PC-3 (cell line): ENCODE measurements at regions not wholly inside any gene's neighbourhood (a gene's known extent, or its start where the extent isn't known, plus 50 kb on each side); places are given as distances from the start of the nearest gene placed in this dataset.

Experiments
- ATAC-seq: fragments of 200-7000 bp; cut with Tn5 transposase; 2 replicates; pipeline ENCODE4 v1.9.1; 2020; ENCODE audit warnings: mild to moderate bottlenecking, moderate library complexity
- BruUV-seq: library from RNA; stranded (reverse); fragments of 400-500 nt; replicated peaks from 2 replicates; lab custom pipeline; 2021; lab: Mats Ljungman, UMichigan
- CTCF ChIA-PET: fragments of 300-600 bp; sonication (Branson Sonifier 250); formaldehyde crosslinking; loops from one replicate; lab custom pipeline; 2022; ENCODE audit warnings: antibody characterized with exemption; lab: Charles Lee
- POLR2A ChIA-PET: fragments of 300-600 bp; sonication (Branson Sonifier 250); formaldehyde crosslinking; loops from one replicate; lab custom pipeline; 2022; ENCODE audit warnings: antibody characterized with exemption; ENCODE audit not compliant: unreplicated experiment; lab: Charles Lee
- DNase-seq: peaks from one replicate; pipeline ENCODE4 v3.0.0-alpha.2; 2015
- H2AFZ ChIP-seq: fragments of 300-600 bp; sonication (generic); 2 replicates; pipeline ENCODE4 v1.6.0; 2016; ENCODE audit warnings: antibody characterized with exemption, low read length
- H3F3A ChIP-seq: fragments of 300-600 bp; sonication (generic); one replicate; pipeline ENCODE4 v1.6.0; 2017; ENCODE audit warnings: antibody characterized with exemption, low read length, control low read depth, mild to moderate bottlenecking; ENCODE audit not compliant: unreplicated experiment
- H3K27ac ChIP-seq: fragments of 300-600 bp; sonication (generic); 2 replicates; pipeline ENCODE4 v1.5.1; 2016; ENCODE audit warnings: mild to moderate bottlenecking, low read length
- H3K27me3 ChIP-seq: fragments of 300-600 bp; sonication (generic); 2 replicates; pipeline ENCODE4 v1.6.1; 2016; ENCODE audit warnings: low read length, mixed read lengths
- H3K36me3 ChIP-seq: fragments of 300-600 bp; sonication (generic); 2 replicates; pipeline ENCODE4 v1.6.1; 2016; ENCODE audit warnings: low read depth, mixed run types, low read length, mixed read lengths
- H3K4me1 ChIP-seq: fragments of 300-600 bp; sonication (generic); 2 replicates; pipeline ENCODE4 v1.5.1; 2016; ENCODE audit warnings: low read length; ENCODE audit not compliant: insufficient read depth
- H3K4me2 ChIP-seq: fragments of 300-600 bp; sonication (generic); 2 replicates; pipeline ENCODE4 v1.6.0; 2016; ENCODE audit warnings: low read length
- H3K4me3 ChIP-seq: fragments of 300-600 bp; sonication (generic); 2 replicates; pipeline ENCODE4 v1.5.1; 2016; ENCODE audit warnings: mild to moderate bottlenecking, low read length, mixed read lengths
- H3K79me2 ChIP-seq: fragments of 300-600 bp; sonication (generic); 2 replicates; pipeline ENCODE4 v1.6.1; 2017; ENCODE audit warnings: low read length, mixed read lengths
- H3K9ac ChIP-seq: fragments of 300-600 bp; sonication (generic); 2 replicates; pipeline ENCODE4 v1.6.0; 2016; ENCODE audit warnings: mild to moderate bottlenecking, low read length
- H3K9me2 ChIP-seq: fragments of 300-600 bp; sonication (generic); replicated peaks from 2 replicates; pipeline ENCODE4 v1.6.1; 2016; ENCODE audit warnings: mixed run types, low read length, mixed read lengths
- H3K9me3 ChIP-seq: fragments of 300-600 bp; sonication (generic); 2 replicates; pipeline ENCODE4 v1.6.1; 2016; ENCODE audit warnings: low read length, mixed read lengths
- H4K20me1 ChIP-seq: fragments of 300-600 bp; sonication (generic); 2 replicates; pipeline ENCODE4 v1.6.1; 2016; ENCODE audit warnings: low read length, mixed read lengths
- CTCF ChIP-seq: fragments of 300-600 bp; sonication (generic); conservative IDR thresholded peaks from 2 replicates; pipeline ENCODE4 v1.5.1; 2017; ENCODE audit warnings: antibody characterized with exemption, low read depth, mild to moderate bottlenecking, low read length
- EZH2 ChIP-seq: fragments of 300-600 bp; sonication (generic); IDR thresholded peaks from one replicate; pipeline ENCODE4 v1.6.1; 2017; ENCODE audit warnings: antibody characterized with exemption, mild to moderate bottlenecking, low read length; ENCODE audit not compliant: unreplicated experiment
- EZH2phosphoT487 ChIP-seq: fragments of 300-600 bp; sonication (generic); IDR thresholded peaks from 2 replicates; pipeline ENCODE4 v1.6.1; 2018; ENCODE audit warnings: mild to moderate bottlenecking, antibody characterized with exemption, low read length, borderline replicate concordance
- intact Hi-C: fragments of 100-400 bp; cut with micrococcal nuclease; formaldehyde crosslinking; loops from 2 replicates; pipeline ENCODE4 v1.9.0; 2023

- H3K9me3 ChIP-seq = 0 out of 2 replicates have a peak, but pooled peaks cover 4% of the 10 kb centered on the region
- H3K27me3 ChIP-seq = no peaks in the 10 kb centered on the region
- DNase-seq = no peak
- no peaks in the 10 kb centered on the region for H3K4me1 ChIP-seq
- H3K9ac ChIP-seq = no peak overlapping the region
- no peak overlapping the region for H2AFZ ChIP-seq
- H3K9me2 ChIP-seq = no peaks in the 10 kb centered on the region
- H3K4me3 ChIP-seq = no peak overlapping the region
- ChIA-PET CTCF (no interaction called here), POLR2A (no interaction called here)
- TF ChIP-seq EZH2 = no peak
- no peak for TF ChIP-seq CTCF
- TF ChIP-seq EZH2phosphoT487 = no peak
- no peaks in the 10 kb centered on the region for H3K79me2 ChIP-seq
- no peak overlapping the region for H3K4me2 ChIP-seq
- no peak overlapping the region for H3K27ac ChIP-seq
- H3K36me3 ChIP-seq = no peaks in the 10 kb centered on the region
- no peak for ATAC-seq
- no TSS peak for BruUV-seq
- no peaks in the 10 kb centered on the region for H4K20me1 ChIP-seq
- intact Hi-C loops = no loop called here
- no peaks in the 10 kb centered on the region for H3F3A ChIP-seq
These were observed 148.0 kb upstream of the DMAC1 start for GRCh38 chr9:7947577-7947976.

- Histone ChIP-seq H3K9me3 (0 out of 2 replicates have a peak, but pooled peaks cover 4% of the 10 kb centered on the region), H3K27ac (no peak overlapping the region), H2AFZ (no peak overlapping the region), H3K4me2 (no peak overlapping the region), H3K4me1 (no peaks in the 10 kb centered on the region), H3F3A (no peaks in the 10 kb centered on the region), H4K20me1 (no peaks in the 10 kb centered on the region), H3K27me3 (no peaks in the 10 kb centered on the region), H3K36me3 (no peaks in the 10 kb centered on the region), H3K9ac (no peak overlapping the region), H3K9me2 (no peaks in the 10 kb centered on the region), H3K79me2 (no peaks in the 10 kb centered on the region), H3K4me3 (no peak overlapping the region)
- POLR2A ChIA-PET = no interaction called here
- no peak for DNase-seq
- intact Hi-C loops = no loop called here
- TF ChIP-seq CTCF (no peak), EZH2 (no peak), EZH2phosphoT487 (no peak)
- no peak for ATAC-seq
- CTCF ChIA-PET = no interaction called here
- no TSS peak for BruUV-seq
These were observed 146.9 kb upstream of the DMAC1 start for GRCh38 chr9:7946458-7946857.

DNA sequence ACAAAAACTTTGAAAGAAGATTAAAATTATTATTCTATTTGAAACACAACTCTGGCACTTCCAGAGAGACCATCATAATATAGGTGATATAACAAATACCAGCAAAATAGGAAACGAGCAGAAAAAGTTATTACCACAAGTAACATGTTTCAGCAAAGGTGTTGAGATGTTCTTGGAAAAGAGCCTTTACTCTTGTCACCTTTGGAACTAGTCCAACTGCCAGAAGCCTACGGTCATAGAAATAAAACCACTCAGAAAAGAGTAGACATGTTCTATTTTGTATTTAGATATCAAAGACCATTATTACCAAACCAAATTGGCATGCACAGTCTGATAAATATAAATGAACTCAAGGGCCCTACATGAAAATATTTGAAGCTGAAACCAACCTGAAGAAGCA is 145.0 kb upstream of the DMAC1 start:
- H2AFZ ChIP-seq = no peak overlapping the region
- POLR2A ChIA-PET = no interaction called here
- H3K79me2 ChIP-seq = no peaks in the 10 kb centered on the region
- no peaks in the 10 kb centered on the region for H3K27me3 ChIP-seq
- intact Hi-C loops = no loop called here
- no peak for DNase-seq
- H3F3A ChIP-seq = no peaks in the 10 kb centered on the region
- H3K9me2 ChIP-seq = no peaks in the 10 kb centered on the region
- H3K4me3 ChIP-seq = no peak overlapping the region
- no peak for ATAC-seq
- no peaks in the 10 kb centered on the region for H4K20me1 ChIP-seq
- H3K4me1 ChIP-seq = no peaks in the 10 kb centered on the region
- H3K9ac ChIP-seq = no peak overlapping the region
- no TSS peak for BruUV-seq
- CTCF ChIA-PET = no interaction called here
- no peak overlapping the region for H3K27ac ChIP-seq
- TF ChIP-seq EZH2 (no peak), CTCF (no peak), EZH2phosphoT487 (no peak)
- 0 out of 2 replicates have a peak, but pooled peaks cover 4% of the 10 kb centered on the region for H3K9me3 ChIP-seq
- no peak overlapping the region for H3K4me2 ChIP-seq
- H3K36me3 ChIP-seq = no peaks in the 10 kb centered on the region
